Spleen (tissue), 11 donors: ENCODE measurements at regions not wholly inside any gene's neighbourhood (a gene's known extent, or its start where the extent isn't known, plus 50 kb on each side); places are given as distances from the start of the nearest gene placed in this dataset.
"Not testable (repeated sequence)": the region's sequence is repeated elsewhere in the genome, so short reads cannot be mapped to it uniquely, and the experiment has no call there.

Experiments used
- DNase-seq: peaks from one replicate; pipeline ENCODE4 v3.0.0-alpha.2; 2020
- H3K27ac ChIP-seq, 8 donors: fragments of 200-600 bp; sonication (generic) in 7 of 8; 1 replicate in 4 of 8; 2 replicates in 4 of 8; pipeline versions ENCODE4 v1.5.0 to v1.8.0; 2016 to 2021; ENCODE audit warnings: inconsistent platforms in 4 of 8, mild to moderate bottlenecking in 4 of 8, moderate library complexity in 1 of 8
- H3K27me3 ChIP-seq, 7 donors: fragments of 200-600 bp; sonication (generic) in 6 of 7; replicated peaks in 1 of 7; 1 replicate in 4 of 7; 2 replicates in 3 of 7; pipeline versions ENCODE4 v1.5.0 to v1.8.0; 2016 to 2021; ENCODE audit warnings: inconsistent platforms in 3 of 7, mild to moderate bottlenecking in 1 of 7
- H3K36me3 ChIP-seq, 6 donors: fragments of 200-600 bp; sonication (generic) in 5 of 6; 1 replicate in 4 of 6; 2 replicates in 2 of 6; pipeline versions ENCODE4 v1.5.0 to v1.8.0; 2016 to 2021; ENCODE audit warnings: inconsistent platforms in 2 of 6
- H3K4me1 ChIP-seq, 6 donors: fragments of 200-600 bp; sonication (generic) in 5 of 6; 1 replicate in 3 of 6; 2 replicates in 3 of 6; pipeline versions ENCODE4 v1.5.0 to v1.8.0; 2016 to 2021; ENCODE audit warnings: inconsistent platforms in 3 of 6
- H3K4me3 ChIP-seq, 8 donors: fragments of 200-600 bp; sonication (generic) in 7 of 8; 1 replicate in 4 of 8; 2 replicates in 4 of 8; pipeline versions ENCODE4 v1.5.0 to v1.8.0; 2016 to 2021; ENCODE audit warnings: inconsistent platforms in 4 of 8, mild to moderate bottlenecking in 4 of 8, moderate library complexity in 2 of 8
- H3K9me3 ChIP-seq, 8 donors: fragments of 200-600 bp; sonication (generic) in 7 of 8; 1 replicate in 4 of 8; 2 replicates in 4 of 8; pipeline versions ENCODE4 v1.5.0 to v1.8.0; 2016 to 2021; ENCODE audit warnings: inconsistent platforms in 4 of 8
- POLR2A ChIP-seq, 3 donors: fragments of 450-650 bp; IDR thresholded peaks; one replicate each; pipeline ENCODE4 v1.5.1; 2017; ENCODE audit warnings: antibody characterized with exemption in 3 of 3, mild to moderate bottlenecking in 1 of 3
- POLR2AphosphoS5 ChIP-seq, 3 donors: sonication (generic); formaldehyde crosslinking; IDR thresholded peaks; one replicate each; pipeline ENCODE4 v1.5.1; 2017; ENCODE audit warnings: antibody characterized with exemption in 3 of 3
- WGBS, 5 donors: extraction: QIAGEN DNeasy Blood & Tissue Kit in 3 of 5; methylation state at CpG; one replicate each; pipeline versions ENCODE4 v1.1.5 to v1.1.7; 2013 to 2018; 5-methylcytosine and 5-hydroxymethylcytosine counted together
- intact Hi-C: fragments of 100-400 bp; cut with DNase I; formaldehyde crosslinking; loops from one replicate; pipeline ENCODE4 v1.15.0; 2023; ENCODE audit warnings: low total_unique reads
- TF ChIP-seq, protein P1 (sequence below), 11 experiments: fragments of 200-600 bp in 7 of 11; fragments of 450-650 bp in 4 of 11; sonication (generic) in 4 of 11; IDR thresholded peaks in 8 of 11; conservative IDR thresholded peaks in 3 of 11; 1 replicate in 7 of 11; 2 replicates in 4 of 11; pipeline versions ENCODE4 v1.4.0 to v1.8.0; 2016 to 2021; ENCODE audit warnings: antibody characterized with exemption in 11 of 11, inconsistent platforms in 4 of 11, mild to moderate bottlenecking in 1 of 11
- donor health status: healthy with polysubstance abuse.
- donor health status: DM: no; HTN: no; CAD: no; lungs with moderate emphysema.
- donor health status: DM: no; HTN: no; CAD: no.
- donor health status: Bipolar disorder and iron deficiency.
- donor health status: healthy.
- donor health status: DM: no; HTN: no; CAD: no.
- donor health status: DM: yes; HTN: yes; CAD: no.

DNA sequence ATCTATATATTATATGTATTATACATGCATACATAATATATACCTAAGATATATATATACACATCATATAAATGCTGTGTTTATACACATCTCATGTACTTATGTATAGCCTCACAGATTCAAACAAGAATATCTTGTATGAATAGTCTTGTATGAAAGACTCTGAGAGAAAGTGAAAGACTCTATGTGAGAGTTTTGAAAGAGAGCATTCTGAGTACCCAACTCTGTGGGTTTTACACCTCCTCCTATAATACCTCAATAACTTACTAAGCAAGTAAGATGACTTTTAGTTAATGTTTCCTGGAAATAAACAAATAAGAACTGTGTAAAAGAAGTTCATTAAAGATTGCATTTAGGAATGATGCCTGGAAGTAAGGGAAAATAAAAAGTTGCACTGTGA, 108.1 kb upstream of the GMNC start:
- Histone ChIP-seq H3K27me3 (no peaks in the 10 kb centered on the region), H3K4me3 (no peak overlapping the region), H3K9me3 (no peaks in the 10 kb centered on the region), H3K36me3 (no peaks in the 10 kb centered on the region), H3K4me1 (no peaks in the 10 kb centered on the region), H3K27ac (no peak overlapping the region)
- intact Hi-C loops: no loop called here
- no peak for DNase-seq
- TF ChIP-seq POLR2A (IDR thresholded peaks at IDR 0.05) (no peak), POLR2AphosphoS5 (IDR thresholded peaks at IDR 0.05) (no peak)
- TF ChIP-seq, protein P1, sequence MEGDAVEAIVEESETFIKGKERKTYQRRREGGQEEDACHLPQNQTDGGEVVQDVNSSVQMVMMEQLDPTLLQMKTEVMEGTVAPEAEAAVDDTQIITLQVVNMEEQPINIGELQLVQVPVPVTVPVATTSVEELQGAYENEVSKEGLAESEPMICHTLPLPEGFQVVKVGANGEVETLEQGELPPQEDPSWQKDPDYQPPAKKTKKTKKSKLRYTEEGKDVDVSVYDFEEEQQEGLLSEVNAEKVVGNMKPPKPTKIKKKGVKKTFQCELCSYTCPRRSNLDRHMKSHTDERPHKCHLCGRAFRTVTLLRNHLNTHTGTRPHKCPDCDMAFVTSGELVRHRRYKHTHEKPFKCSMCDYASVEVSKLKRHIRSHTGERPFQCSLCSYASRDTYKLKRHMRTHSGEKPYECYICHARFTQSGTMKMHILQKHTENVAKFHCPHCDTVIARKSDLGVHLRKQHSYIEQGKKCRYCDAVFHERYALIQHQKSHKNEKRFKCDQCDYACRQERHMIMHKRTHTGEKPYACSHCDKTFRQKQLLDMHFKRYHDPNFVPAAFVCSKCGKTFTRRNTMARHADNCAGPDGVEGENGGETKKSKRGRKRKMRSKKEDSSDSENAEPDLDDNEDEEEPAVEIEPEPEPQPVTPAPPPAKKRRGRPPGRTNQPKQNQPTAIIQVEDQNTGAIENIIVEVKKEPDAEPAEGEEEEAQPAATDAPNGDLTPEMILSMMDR (IDR thresholded peaks at IDR 0.05 in 8 of 11, conservative IDR thresholded peaks at IDR 0.05 in 3 of 11): no peak

DNA sequence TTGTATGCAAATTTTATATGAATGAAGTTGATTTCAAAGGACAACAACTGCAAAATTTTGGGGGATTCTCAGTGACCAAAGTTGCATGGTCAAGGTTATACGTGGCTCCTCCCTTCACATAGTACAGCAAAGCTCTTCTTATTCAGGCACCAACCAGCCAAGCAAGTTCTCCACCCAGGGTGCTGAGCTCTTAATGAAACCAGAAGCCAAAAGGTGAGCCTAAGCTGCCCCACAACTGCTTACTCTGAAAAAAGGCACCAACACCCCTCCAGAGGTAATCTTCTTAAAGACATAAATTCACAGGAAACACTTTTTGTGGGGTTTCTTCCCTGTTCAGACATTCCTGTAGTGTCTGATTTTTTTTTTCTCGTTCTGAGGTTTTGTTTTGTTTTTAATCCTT, 106.1 kb upstream of the GMNC start:
- Histone ChIP-seq H3K27me3 (peaks cover 0 to 4% (median 0%) of the 10 kb centered on the region in 7 donors), H3K4me3 (no peak overlapping the region), H3K4me1 (no peaks in the 10 kb centered on the region), H3K27ac (no peak overlapping the region), H3K9me3 (no peaks in the 10 kb centered on the region), H3K36me3 (no peaks in the 10 kb centered on the region)
- intact Hi-C loops: no loop called here
- TF ChIP-seq POLR2AphosphoS5 (IDR thresholded peaks at IDR 0.05) (no peak), POLR2A (IDR thresholded peaks at IDR 0.05) (no peak)
- TF ChIP-seq, protein P1 (IDR thresholded peaks at IDR 0.05 in 8 of 11, conservative IDR thresholded peaks at IDR 0.05 in 3 of 11): no peak
- WGBS, 5 donors: 41 to 54% (median 52%) methylated on average over 2 of the region's 2 CpGs
- DNase-seq: no peak

DNA sequence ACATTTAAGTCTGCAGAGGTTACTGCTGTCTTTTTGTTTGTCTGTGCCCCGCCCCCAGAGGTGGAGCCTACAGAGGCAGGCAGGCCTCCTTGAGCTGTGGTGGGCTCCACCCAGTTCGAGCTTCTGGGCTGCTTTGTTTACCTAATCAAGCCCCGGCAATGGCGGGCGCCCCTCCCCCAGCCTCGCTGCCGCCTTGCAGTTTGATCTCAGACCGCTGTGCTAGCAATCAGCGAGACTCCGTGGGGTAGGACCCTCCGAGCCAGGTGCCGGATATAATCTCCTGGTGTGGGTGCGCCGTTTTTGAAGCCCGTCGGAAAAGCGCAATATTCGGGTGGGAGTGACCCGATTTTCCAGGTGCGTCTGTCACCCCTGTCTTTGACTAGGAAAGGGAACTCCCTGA, 102.4 kb upstream of the GMNC start:
- 53 to 91% (median 70%) methylated on average over 16 to 20 of the region's 20 CpGs for WGBS, 5 donors
- intact Hi-C loops, H3K27ac ChIP-seq, H3K9me3 ChIP-seq, DNase-seq, H3K36me3 ChIP-seq, H3K27me3 ChIP-seq, H3K4me1 ChIP-seq: not testable (repeated sequence)
- peak overlapping the region in 2 of 8 donors; percentile 13 to 16 for H3K4me3 ChIP-seq

DNA sequence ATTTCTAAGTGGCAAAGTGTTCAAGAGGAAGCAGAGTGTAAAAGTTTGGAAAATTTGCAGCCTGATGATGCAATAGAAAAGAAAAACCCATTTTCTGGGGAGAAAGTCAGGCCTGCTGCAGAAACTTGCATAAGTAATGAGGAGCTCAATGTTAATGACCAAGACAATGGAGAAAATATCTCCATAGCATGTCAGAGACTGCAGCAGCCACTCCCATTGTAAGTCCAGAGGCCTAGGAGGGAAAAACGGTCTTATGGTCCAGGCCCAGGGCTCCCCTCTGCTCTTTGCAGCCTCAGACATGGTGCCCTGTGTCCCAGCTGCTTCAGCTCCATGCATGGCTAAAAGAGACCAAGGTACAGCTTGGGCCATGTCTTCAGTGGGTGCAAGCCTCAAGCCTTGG, 96.6 kb upstream of the GMNC start:
- WGBS, 5 donors: 53 to 78% (median 67%) methylated on average over 1 of the region's 1 CpG
- intact Hi-C loops: no loop called here
- TF ChIP-seq POLR2AphosphoS5 (IDR thresholded peaks at IDR 0.05) (no peak), POLR2A (IDR thresholded peaks at IDR 0.05) (no peak)
- TF ChIP-seq, protein P1 (IDR thresholded peaks at IDR 0.05 in 8 of 11, conservative IDR thresholded peaks at IDR 0.05 in 3 of 11): no peak
- no peak overlapping the region for H3K27ac ChIP-seq
- no peak overlapping the region for H3K4me3 ChIP-seq
- no peaks in the 10 kb centered on the region for H3K9me3 ChIP-seq
- H3K36me3 ChIP-seq: no peaks in the 10 kb centered on the region
- peaks cover 0 to 4% (median 0%) of the 10 kb centered on the region in 7 donors for H3K27me3 ChIP-seq
- H3K4me1 ChIP-seq: no peaks in the 10 kb centered on the region
- DNase-seq: no peak

DNA sequence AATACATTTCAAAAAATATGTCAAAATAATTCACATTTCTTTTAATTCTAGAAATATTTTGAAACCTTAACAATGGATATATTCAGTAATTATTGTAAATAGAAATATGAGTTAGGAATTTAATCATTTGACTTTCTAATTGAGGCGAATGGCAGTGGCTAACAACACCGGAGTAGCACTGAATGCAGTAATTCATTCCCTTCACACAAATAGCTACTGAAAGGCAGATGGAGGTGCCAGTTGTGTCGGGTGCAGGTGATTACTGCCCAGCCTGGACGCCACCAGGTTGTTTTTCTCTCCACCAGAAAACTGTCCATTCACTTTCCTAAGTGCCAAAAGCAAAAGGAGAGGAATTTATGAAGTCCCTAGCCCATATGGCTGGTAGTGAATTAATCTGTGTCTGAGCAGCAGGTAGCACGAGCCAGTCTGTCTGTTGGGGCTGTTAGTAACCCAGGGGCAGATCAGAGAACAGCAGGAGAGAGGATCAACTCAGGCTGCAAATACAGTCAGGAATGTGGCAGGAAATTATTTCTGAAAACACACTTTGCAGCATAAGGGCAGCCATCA, 79.3 kb upstream of the GMNC start:
- 59 to 75% (median 67%) methylated on average over 5 of the region's 5 CpGs for WGBS, 5 donors
- DNase-seq: no peak
- TF ChIP-seq POLR2AphosphoS5 (IDR thresholded peaks at IDR 0.05) (no peak), POLR2A (IDR thresholded peaks at IDR 0.05) (no peak)
- Histone ChIP-seq H3K9me3 (no peaks in the 10 kb centered on the region), H3K36me3 (no peaks in the 10 kb centered on the region), H3K4me3 (no peak overlapping the region), H3K27ac (no peak overlapping the region), H3K4me1 (no peaks in the 10 kb centered on the region), H3K27me3 (peaks cover 0 to 3% (median 0%) of the 10 kb centered on the region in 7 donors)
- intact Hi-C loops: no loop called here

DNA sequence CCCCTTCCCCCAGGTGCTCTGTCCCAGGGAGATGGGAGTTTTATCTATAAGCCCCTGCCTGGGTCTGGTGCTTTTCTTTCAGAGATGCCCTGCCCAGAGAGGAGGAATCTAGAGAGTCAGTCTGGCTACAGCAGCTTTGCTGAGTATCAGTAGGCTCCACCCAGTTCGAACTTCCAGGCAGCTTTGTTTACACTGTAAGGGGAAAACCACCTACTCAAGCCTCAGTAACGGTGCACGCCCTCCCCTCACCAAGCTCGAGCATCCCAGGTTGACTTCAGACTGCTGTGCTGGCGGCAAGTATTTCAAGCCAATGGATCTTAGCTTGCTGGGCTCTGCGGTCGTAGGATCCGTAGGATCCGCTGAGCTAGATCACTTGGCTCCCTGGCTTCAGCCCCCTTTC, 72.1 kb upstream of the GMNC start:
- H3K4me1 ChIP-seq, H3K9me3 ChIP-seq, H3K27me3 ChIP-seq, H3K36me3 ChIP-seq, H3K27ac ChIP-seq, DNase-seq, intact Hi-C loops, H3K4me3 ChIP-seq: not testable (repeated sequence)
- 61 to 79% (median 75%) methylated on average over 8 to 9 of the region's 9 CpGs for WGBS, 5 donors
